ENCODE measurements at regions not wholly inside any gene's neighbourhood (a gene's known extent, or its start where the extent isn't known, plus 50 kb on each side); places are given as distances from the start of the nearest gene placed in this dataset.

- TF ChIP-seq ZNF274 (IDR thresholded peaks at IDR 0.05; ENCODE audit: low read depth, low read length) (no peak), YY1 (IDR thresholded peaks at IDR 0.05; ENCODE audit: insufficient read depth, insufficient read length) (no peak), SUZ12 (IDR thresholded peaks at IDR 0.05; ENCODE audit: extremely low read depth, insufficient read depth, insufficient read length) (no peak)
Measured at GRCh38 chr1:175839779-175840669, 96.6 kb upstream of the TNR start.

Data from NT2/D1 (cell line).